ENCODE measurements at regions not wholly inside any gene's neighbourhood (a gene's known extent, or its start where the extent isn't known, plus 50 kb on each side); places are given as distances from the start of the nearest gene placed in this dataset.
A peak's percentile ranks its signal among the peaks of the same experiment; 100 is the strongest.

GRCh38 chr2:16506366-16506765, 159.3 kb downstream of the CYRIA start:
- TF ChIP-seq CTCF (conservative IDR thresholded peaks at IDR 0.05; ENCODE audit: control insufficient read depth, insufficient read depth, low read depth, low read length), result no peak
- no peak for DNase-seq (ENCODE audit: low read depth)
- H3K4me3 ChIP-seq (ENCODE audit: control insufficient read depth, low read depth, low read length), result no peak overlapping the region

GRCh38 chr2:16496426-16497388, 168.9 kb downstream of the CYRIA start:
- no peak overlapping the region for H3K4me3 ChIP-seq (ENCODE audit: control insufficient read depth, low read depth, low read length)
- TF ChIP-seq CTCF (conservative IDR thresholded peaks at IDR 0.05; ENCODE audit: control insufficient read depth, insufficient read depth, low read depth, low read length), result no peak

GRCh38 chr2:16495509-16496208, 170.0 kb downstream of the CYRIA start:
- peak; percentile 2 for DNase-seq (ENCODE audit: low read depth)
- TF ChIP-seq CTCF (conservative IDR thresholded peaks at IDR 0.05; ENCODE audit: control insufficient read depth, insufficient read depth, low read depth, low read length), result no peak
- H3K4me3 ChIP-seq (ENCODE audit: control insufficient read depth, low read depth, low read length), result no peak overlapping the region

More at GRCh38 chr2:16496426-16497388, 168.9 kb downstream of the CYRIA start:
- no peak for DNase-seq (ENCODE audit: low read depth)

GRCh38 chr2:16494836-16495508, 170.7 kb downstream of the CYRIA start:
- no peak for DNase-seq (ENCODE audit: low read depth)
- no peak overlapping the region for H3K4me3 ChIP-seq (ENCODE audit: control insufficient read depth, low read depth, low read length)
- no peak for TF ChIP-seq CTCF (conservative IDR thresholded peaks at IDR 0.05; ENCODE audit: control insufficient read depth, insufficient read depth, low read depth, low read length)

- TF ChIP-seq CTCF (conservative IDR thresholded peaks at IDR 0.05; ENCODE audit: control insufficient read depth, insufficient read depth, low read depth, low read length), result no peak
- no peak overlapping the region for H3K4me3 ChIP-seq (ENCODE audit: control insufficient read depth, low read depth, low read length)
Observed at GRCh38 chr2:16493788-16494187, 171.8 kb downstream of the CYRIA start.

GRCh38 chr2:16487686-16488085, 177.9 kb downstream of the CYRIA start:
- DNase-seq (ENCODE audit: low read depth), result peak; percentile 52
- peak; percentile 28 for TF ChIP-seq CTCF (conservative IDR thresholded peaks at IDR 0.05; ENCODE audit: control insufficient read depth, insufficient read depth, low read depth, low read length)
- no peak overlapping the region for H3K4me3 ChIP-seq (ENCODE audit: control insufficient read depth, low read depth, low read length)

More at GRCh38 chr2:16493788-16494187, 171.8 kb downstream of the CYRIA start:
- DNase-seq (ENCODE audit: low read depth), result no peak
